Mesendoderm (in vitro differentiated cells): ENCODE measurements at regions not wholly inside any gene's neighbourhood (a gene's known extent, or its start where the extent isn't known, plus 50 kb on each side); places are given as distances from the start of the nearest gene placed in this dataset.

Experiments used
- DNase-seq: peaks from one replicate; pipeline ENCODE4 v3.0.0; 2013
- H2AK5ac ChIP-seq: 2 replicates; pipeline ENCODE4 v1.6.1; 2013; ENCODE audit warnings: low read length, inconsistent platforms
- H2BK120ac ChIP-seq: 2 replicates; pipeline ENCODE4 v1.6.1; 2013; ENCODE audit warnings: low read depth, mild to moderate bottlenecking, low read length, moderate library complexity, mixed read lengths
- H2BK15ac ChIP-seq: replicated peaks from 2 replicates; pipeline ENCODE4 v1.6.1; 2013; ENCODE audit warnings: low read depth, mild to moderate bottlenecking, moderate library complexity
- H2BK5ac ChIP-seq: 2 replicates; pipeline ENCODE4 v1.6.1; 2013; ENCODE audit warnings: low read length, inconsistent platforms
- H3K18ac ChIP-seq: 2 replicates; pipeline ENCODE4 v1.6.1; 2013; ENCODE audit warnings: mild to moderate bottlenecking, low read length, mixed read lengths
- H3K23ac ChIP-seq: one replicate; pipeline ENCODE4 v1.6.1; 2013; ENCODE audit warnings: low read length
- H3K27ac ChIP-seq: 2 replicates; pipeline ENCODE4 v1.5.1; 2013; ENCODE audit warnings: low read depth, mild to moderate bottlenecking, inconsistent platforms, low read length, moderate library complexity
- H3K27me3 ChIP-seq: 2 replicates; pipeline ENCODE4 v1.6.1; 2013; ENCODE audit warnings: low read length, control low read depth, mild to moderate bottlenecking, inconsistent platforms; ENCODE audit not compliant: insufficient read depth, poor library complexity
- H3K36me3 ChIP-seq: 2 replicates; pipeline ENCODE4 v1.6.1; 2013; ENCODE audit warnings: low read length, inconsistent platforms; ENCODE audit not compliant: control insufficient read depth, insufficient read depth
- H3K4ac ChIP-seq: one replicate; pipeline ENCODE4 v1.6.1; 2013; ENCODE audit warnings: low read depth, mild to moderate bottlenecking, low read length, moderate library complexity
- H3K4me1 ChIP-seq: 2 replicates; pipeline ENCODE4 v1.6.1; 2013; ENCODE audit warnings: low read depth, low read length, inconsistent platforms; ENCODE audit not compliant: control insufficient read depth
- H3K4me2 ChIP-seq: 2 replicates; pipeline ENCODE4 v1.6.1; 2013; ENCODE audit warnings: low read length
- H3K4me3 ChIP-seq: 2 replicates; pipeline ENCODE4 v1.5.1; 2013; ENCODE audit warnings: mild to moderate bottlenecking, low read length
- H3K56ac ChIP-seq: one replicate; pipeline ENCODE4 v1.6.1; 2013; ENCODE audit warnings: low read length
- H3K79me1 ChIP-seq: 2 replicates; pipeline ENCODE4 v1.6.1; 2013; ENCODE audit warnings: low read length, inconsistent platforms
- H3K79me2 ChIP-seq: 2 replicates; pipeline ENCODE4 v1.6.1; 2013; ENCODE audit warnings: mild to moderate bottlenecking, low read length; ENCODE audit not compliant: control insufficient read depth, insufficient read depth
- H3K9ac ChIP-seq: 2 replicates; pipeline ENCODE4 v1.6.1; 2013; ENCODE audit warnings: low read length, inconsistent platforms
- H4K5ac ChIP-seq: one replicate; pipeline ENCODE4 v1.6.1; 2013; ENCODE audit warnings: low read length
- H4K8ac ChIP-seq: one replicate; pipeline ENCODE4 v1.6.1; 2013; ENCODE audit warnings: low read depth, mild to moderate bottlenecking, control low read depth, low read length, moderate library complexity
- WGBS: extraction: QIAGEN DNeasy Blood & Tissue Kit; methylation state at CpG from one replicate; pipeline ENCODE4 v1.1.7; 2013; ENCODE audit warnings: low lambda C conversion rate, missing lambda C conversion rate; ENCODE audit not compliant: insufficient coverage; ENCODE audit errors: extremely low coverage; 5-methylcytosine and 5-hydroxymethylcytosine counted together

GRCh38 chr5:25568989-25569625, 924.3 kb upstream of the CDH10 start:
- H3K9ac ChIP-seq: no peak overlapping the region
- no peak overlapping the region for H3K23ac ChIP-seq
- H3K18ac ChIP-seq: no peak overlapping the region
- peaks cover 2% of the 10 kb centered on the region for H3K4me1 ChIP-seq
- no peaks in the 10 kb centered on the region for H3K79me1 ChIP-seq
- no peak overlapping the region for H2AK5ac ChIP-seq
- H3K4me2 ChIP-seq: no peak overlapping the region
- H2BK15ac ChIP-seq: no peak overlapping the region
- H4K5ac ChIP-seq: no peak overlapping the region
- no peaks in the 10 kb centered on the region for H3K36me3 ChIP-seq
- 96% methylated on average over 5 of the region's 17 CpGs for WGBS
- peak; percentile 25 for DNase-seq
- no peak overlapping the region for H3K27ac ChIP-seq
- H4K8ac ChIP-seq: no peak overlapping the region
- H2BK120ac ChIP-seq: no peak overlapping the region
- H3K79me2 ChIP-seq: no peaks in the 10 kb centered on the region
- H3K56ac ChIP-seq: peak overlapping the region; percentile 45
- H3K4ac ChIP-seq: no peak overlapping the region
- H3K4me3 ChIP-seq: no peak overlapping the region
- H3K27me3 ChIP-seq: no peaks in the 10 kb centered on the region
- no peak overlapping the region for H2BK5ac ChIP-seq

GRCh38 chr5:25568294-25568693, 923.5 kb upstream of the CDH10 start:
- Histone ChIP-seq H3K36me3 (no peaks in the 10 kb centered on the region), H3K4ac (no peak overlapping the region), H3K4me1 (peaks cover 2% of the 10 kb centered on the region), H3K27me3 (no peaks in the 10 kb centered on the region), H4K5ac (no peak overlapping the region), H3K4me2 (no peak overlapping the region), H2BK120ac (no peak overlapping the region), H3K79me1 (no peaks in the 10 kb centered on the region), H2AK5ac (no peak overlapping the region), H3K79me2 (no peaks in the 10 kb centered on the region), H2BK5ac (no peak overlapping the region), H4K8ac (no peak overlapping the region), H3K9ac (no peak overlapping the region), H3K18ac (no peak overlapping the region), H3K23ac (no peak overlapping the region), H2BK15ac (no peak overlapping the region), H3K56ac (no peak overlapping the region), H3K4me3 (no peak overlapping the region), H3K27ac (no peak overlapping the region)
- WGBS: no CpG with 5 or more reads among the region's 1 CpG
- DNase-seq: peak; percentile 44

GRCh38 chr5:25567881-25568280, 923.1 kb upstream of the CDH10 start:
- Histone ChIP-seq H4K8ac (no peak overlapping the region), H3K36me3 (no peaks in the 10 kb centered on the region), H3K9ac (no peak overlapping the region), H2AK5ac (no peak overlapping the region), H2BK5ac (no peak overlapping the region), H3K79me1 (no peaks in the 10 kb centered on the region), H3K4me1 (peaks cover 2% of the 10 kb centered on the region), H3K4me3 (no peak overlapping the region), H3K23ac (no peak overlapping the region), H3K4me2 (no peak overlapping the region), H2BK120ac (no peak overlapping the region), H3K27ac (no peak overlapping the region), H3K79me2 (no peaks in the 10 kb centered on the region), H3K4ac (no peak overlapping the region), H3K27me3 (no peaks in the 10 kb centered on the region), H2BK15ac (no peak overlapping the region), H4K5ac (no peak overlapping the region), H3K18ac (peak overlapping the region; percentile 28), H3K56ac (no peak overlapping the region)
- no peak for DNase-seq
- no CpG with 5 or more reads among the region's 3 CpGs for WGBS

GRCh38 chr5:25562656-25563055, 917.9 kb upstream of the CDH10 start:
- H3K4me2 ChIP-seq: no peak overlapping the region
- H3K27me3 ChIP-seq: no peaks in the 10 kb centered on the region
- H3K79me2 ChIP-seq: no peaks in the 10 kb centered on the region
- no peak overlapping the region for H2BK5ac ChIP-seq
- no peaks in the 10 kb centered on the region for H3K79me1 ChIP-seq
- no peak overlapping the region for H3K9ac ChIP-seq
- H4K5ac ChIP-seq: no peak overlapping the region
- no peak for DNase-seq
- no peak overlapping the region for H3K4me3 ChIP-seq
- no peak overlapping the region for H3K23ac ChIP-seq
- H2BK15ac ChIP-seq: no peak overlapping the region
- H2AK5ac ChIP-seq: no peak overlapping the region
- no peak overlapping the region for H3K18ac ChIP-seq
- H3K27ac ChIP-seq: no peak overlapping the region
- H2BK120ac ChIP-seq: no peak overlapping the region
- H3K36me3 ChIP-seq: no peaks in the 10 kb centered on the region
- H4K8ac ChIP-seq: no peak overlapping the region
- no peak overlapping the region for H3K4ac ChIP-seq
- H3K4me1 ChIP-seq: no peaks in the 10 kb centered on the region
- H3K56ac ChIP-seq: no peak overlapping the region

- no peak overlapping the region for H3K56ac ChIP-seq
- no peaks in the 10 kb centered on the region for H3K4me1 ChIP-seq
- no peak overlapping the region for H3K4ac ChIP-seq
- no peak overlapping the region for H3K18ac ChIP-seq
- no peak overlapping the region for H4K8ac ChIP-seq
- H3K79me2 ChIP-seq: no peaks in the 10 kb centered on the region
- H3K23ac ChIP-seq: no peak overlapping the region
- H4K5ac ChIP-seq: no peak overlapping the region
- no peak overlapping the region for H2BK5ac ChIP-seq
- H3K9ac ChIP-seq: no peak overlapping the region
- no peaks in the 10 kb centered on the region for H3K27me3 ChIP-seq
- H3K36me3 ChIP-seq: no peaks in the 10 kb centered on the region
- no peak overlapping the region for H2BK15ac ChIP-seq
- H3K4me3 ChIP-seq: no peak overlapping the region
- WGBS: no CpG with 5 or more reads among the region's 2 CpGs
- no peak overlapping the region for H3K4me2 ChIP-seq
- H2BK120ac ChIP-seq: no peak overlapping the region
- no peak for DNase-seq
- H2AK5ac ChIP-seq: no peak overlapping the region
- H3K79me1 ChIP-seq: no peaks in the 10 kb centered on the region
- H3K27ac ChIP-seq: no peak overlapping the region
Measured at GRCh38 chr5:25554077-25554476, 909.3 kb upstream of the CDH10 start.

GRCh38 chr5:25552871-25553481, 908.2 kb upstream of the CDH10 start:
- H2BK120ac ChIP-seq: no peak overlapping the region
- H3K79me1 ChIP-seq: no peaks in the 10 kb centered on the region
- no peak overlapping the region for H4K8ac ChIP-seq
- no peak overlapping the region for H2BK15ac ChIP-seq
- no peak overlapping the region for H2AK5ac ChIP-seq
- H3K27ac ChIP-seq: no peak overlapping the region
- H3K36me3 ChIP-seq: no peaks in the 10 kb centered on the region
- H3K9ac ChIP-seq: no peak overlapping the region
- no peak overlapping the region for H3K23ac ChIP-seq
- no peaks in the 10 kb centered on the region for H3K27me3 ChIP-seq
- no peak overlapping the region for H4K5ac ChIP-seq
- H2BK5ac ChIP-seq: no peak overlapping the region
- H3K4me2 ChIP-seq: no peak overlapping the region
- no peak for DNase-seq
- H3K56ac ChIP-seq: no peak overlapping the region
- no peak overlapping the region for H3K4ac ChIP-seq
- H3K79me2 ChIP-seq: no peaks in the 10 kb centered on the region
- no peak overlapping the region for H3K4me3 ChIP-seq
- 100% methylated on average over 1 of the region's 2 CpGs for WGBS
- no peaks in the 10 kb centered on the region for H3K4me1 ChIP-seq
- no peak overlapping the region for H3K18ac ChIP-seq
